AG10803 (cell line): ENCODE measurements at regions not wholly inside any gene's neighbourhood (a gene's known extent, or its start where the extent isn't known, plus 50 kb on each side); places are given as distances from the start of the nearest gene placed in this dataset.

Experiments used
- DNase-seq: peaks from one replicate; pipeline ENCODE4 v3.0.0; 2010; ENCODE audit warnings: low read depth
- H3K4me3 ChIP-seq: 2 replicates; pipeline ENCODE4 v1.5.1; 2011; ENCODE audit warnings: mild to moderate bottlenecking, low read length, control low read depth
- CTCF ChIP-seq: conservative IDR thresholded peaks from 2 replicates; pipeline ENCODE4 v1.5.1; 2011; ENCODE audit warnings: mild to moderate bottlenecking, low read length, control low read depth, inconsistent platforms

DNA sequence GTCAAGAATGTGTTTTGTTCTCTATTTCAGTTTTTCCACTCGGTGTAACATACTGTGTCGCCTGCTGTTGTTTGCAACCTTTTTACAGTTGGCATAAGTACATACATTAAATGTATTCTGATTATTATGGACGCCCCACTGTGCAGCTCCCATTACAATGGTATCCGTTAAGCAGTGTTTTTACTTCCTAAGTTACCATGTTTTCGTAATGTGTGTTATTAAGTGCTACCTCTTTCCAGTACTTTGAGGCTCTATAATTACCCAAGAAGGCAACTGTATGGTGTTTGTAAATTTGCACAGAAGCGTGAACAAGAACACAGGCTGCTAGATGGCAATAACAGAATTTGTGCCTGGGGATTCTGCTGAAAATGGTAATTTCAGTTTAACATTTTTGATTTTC lies 568.0 kb upstream of the MARCKS start:
- no peak for TF ChIP-seq CTCF
- no peak overlapping the region for H3K4me3 ChIP-seq
- DNase-seq: no peak

DNA sequence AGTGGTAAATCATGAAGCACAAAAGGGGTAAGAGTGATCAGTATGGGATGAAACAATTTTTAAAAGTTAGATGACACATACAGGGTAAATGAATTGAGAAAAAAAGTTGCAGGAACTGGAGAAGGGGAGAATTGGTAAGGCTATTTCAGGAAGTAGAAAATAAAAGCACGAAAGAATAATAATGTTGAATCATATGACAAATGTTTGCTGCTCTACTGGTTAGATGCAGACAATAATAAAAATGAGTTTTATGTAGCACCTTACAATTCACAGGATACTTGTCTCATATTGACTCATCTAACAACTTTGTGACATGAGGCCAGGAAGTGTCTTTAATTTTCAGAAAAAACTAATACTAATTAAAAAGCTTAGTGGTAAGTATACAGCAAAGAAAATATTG lies 566.5 kb upstream of the MARCKS start:
- DNase-seq: no peak
- H3K4me3 ChIP-seq: no peak overlapping the region
- TF ChIP-seq CTCF: no peak

- TF ChIP-seq CTCF: no peak
- no peak overlapping the region for H3K4me3 ChIP-seq
- DNase-seq: peak; percentile 60
These were observed 565.2 kb upstream of the MARCKS start for GRCh38 chr6:113291751-113292445.

DNA sequence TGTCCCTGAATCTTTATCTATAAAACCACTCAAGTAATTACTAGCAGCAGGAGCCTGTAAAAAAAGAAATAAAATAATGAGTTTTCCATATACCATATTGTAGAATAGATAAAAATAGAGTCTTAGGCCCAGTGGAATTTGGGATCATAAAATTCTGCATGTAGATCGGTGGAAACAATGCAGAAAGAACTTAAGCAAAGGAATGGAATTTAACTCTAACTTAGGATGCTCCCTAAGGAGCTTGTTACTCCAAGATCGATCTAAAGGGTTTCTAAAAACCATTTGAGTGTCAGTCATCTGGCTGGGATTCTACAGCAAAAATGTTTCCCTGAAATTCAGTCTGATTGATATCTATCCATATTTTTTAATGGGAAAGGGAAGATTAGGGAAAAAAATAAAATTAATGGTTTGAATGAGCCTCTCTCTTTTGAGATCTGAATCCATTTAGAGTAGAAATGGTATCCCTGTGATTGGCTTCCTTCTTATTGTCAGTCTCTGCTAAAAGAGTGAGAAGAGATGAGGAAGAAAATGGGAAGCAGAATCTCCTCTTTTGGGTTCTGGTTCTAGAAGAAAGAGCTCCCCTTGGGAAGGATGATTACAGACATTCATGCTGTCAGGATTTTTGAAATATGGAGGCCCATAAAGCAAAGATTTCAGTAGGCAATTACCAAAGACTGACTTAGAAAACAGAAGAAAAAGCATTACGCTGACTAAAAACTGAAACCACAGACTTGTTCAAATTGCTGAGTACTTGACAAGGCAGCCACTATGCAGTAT lies 564.3 kb upstream of the MARCKS start:
- no peak overlapping the region for H3K4me3 ChIP-seq
- no peak for TF ChIP-seq CTCF
- DNase-seq: peak; percentile 51

- TF ChIP-seq CTCF: no peak
- no peak overlapping the region for H3K4me3 ChIP-seq
- DNase-seq: no peak
These were observed 563.8 kb upstream of the MARCKS start for GRCh38 chr6:113293423-113293740.

DNA sequence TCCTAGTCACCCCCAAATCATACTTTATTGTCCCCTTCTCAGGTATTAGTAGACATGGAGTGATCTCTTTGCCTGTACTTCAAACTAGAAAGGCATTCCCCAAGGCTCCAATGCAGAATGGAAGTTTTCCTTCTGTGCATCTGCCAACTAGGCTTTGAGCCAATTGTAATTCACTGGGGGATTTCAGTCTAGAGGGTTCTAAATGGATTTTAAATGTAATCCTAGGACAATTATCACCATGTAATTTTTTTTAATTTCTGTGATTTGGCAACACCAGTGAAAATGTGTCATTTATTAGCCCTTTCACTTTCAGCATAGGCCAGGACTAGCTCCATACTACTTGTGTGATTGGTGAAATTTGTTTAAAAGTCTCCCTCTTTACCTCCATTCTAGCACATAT lies 557.6 kb upstream of the MARCKS start:
- DNase-seq: no peak
- no peak overlapping the region for H3K4me3 ChIP-seq
- no peak for TF ChIP-seq CTCF

DNA sequence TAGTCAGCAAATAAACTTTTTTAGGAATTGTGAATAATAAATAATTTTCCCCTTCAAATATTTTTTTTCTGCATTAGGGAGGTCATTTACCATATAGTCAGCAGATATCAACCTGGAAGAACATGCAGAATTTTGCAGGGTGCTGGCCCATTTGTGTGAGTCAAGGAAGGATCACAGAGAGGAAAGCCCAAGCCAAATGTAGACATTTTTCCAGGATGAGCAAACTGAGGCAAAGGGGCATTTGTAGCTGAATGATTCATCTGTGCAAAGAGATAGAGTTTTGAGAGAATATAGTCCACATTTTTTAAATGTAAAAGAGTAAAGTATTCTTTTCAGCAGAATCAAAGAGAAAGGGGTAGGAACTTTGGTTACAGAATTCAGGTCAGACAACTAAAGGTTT lies 555.5 kb upstream of the MARCKS start:
- no peak overlapping the region for H3K4me3 ChIP-seq
- no peak for TF ChIP-seq CTCF
- DNase-seq: peak; percentile 10
